ENCODE measurements at regions not wholly inside any gene's neighbourhood (a gene's known extent, or its start where the extent isn't known, plus 50 kb on each side); places are given as distances from the start of the nearest gene placed in this dataset.

GRCh38 chr18:54086863-54087262 lies 137.6 kb downstream of the MBD2 start:
- TF ChIP-seq CTCF (IDR thresholded peaks at IDR 0.05), result no peak
- TF ChIP-seq POLR2AphosphoS5 (IDR thresholded peaks at IDR 0.05), result no peak
- TF ChIP-seq POLR2A (IDR thresholded peaks at IDR 0.05), result no peak

GRCh38 chr18:54086046-54086802 lies 138.2 kb downstream of the MBD2 start:
- no peak overlapping the region for H3K4me3 ChIP-seq
- no peaks in the 10 kb centered on the region for H3K36me3 ChIP-seq
- 70% methylated on average over 8 of the region's 8 CpGs for WGBS
- no peaks in the 10 kb centered on the region for H3K9me3 ChIP-seq
- H3K4me1 ChIP-seq (replicated peaks), result no peaks in the 10 kb centered on the region
- no peak for TF ChIP-seq POLR2AphosphoS5 (IDR thresholded peaks at IDR 0.05)
- TF ChIP-seq CTCF (IDR thresholded peaks at IDR 0.05), result no peak
- no peak for TF ChIP-seq POLR2A (IDR thresholded peaks at IDR 0.05)
- intact Hi-C loops (cut with DNase I), result no loop called here
- no peaks in the 10 kb centered on the region for H3K27me3 ChIP-seq (replicated peaks; ENCODE audit: insufficient read depth)
- no peak overlapping the region for H3K27ac ChIP-seq
- no peak for DNase-seq (ENCODE audit: low spot score)

More at GRCh38 chr18:54086863-54087262, 137.6 kb downstream of the MBD2 start:
- no peak for DNase-seq (ENCODE audit: low spot score)
- Histone ChIP-seq H3K36me3 (no peaks in the 10 kb centered on the region), H3K4me1 (replicated peaks) (no peaks in the 10 kb centered on the region), H3K27ac (no peak overlapping the region), H3K9me3 (no peaks in the 10 kb centered on the region), H3K27me3 (replicated peaks; ENCODE audit: insufficient read depth) (no peaks in the 10 kb centered on the region), H3K4me3 (no peak overlapping the region)
- intact Hi-C loops (cut with DNase I), result no loop called here
- WGBS, result 98% methylated on average over 3 of the region's 3 CpGs

DNA sequence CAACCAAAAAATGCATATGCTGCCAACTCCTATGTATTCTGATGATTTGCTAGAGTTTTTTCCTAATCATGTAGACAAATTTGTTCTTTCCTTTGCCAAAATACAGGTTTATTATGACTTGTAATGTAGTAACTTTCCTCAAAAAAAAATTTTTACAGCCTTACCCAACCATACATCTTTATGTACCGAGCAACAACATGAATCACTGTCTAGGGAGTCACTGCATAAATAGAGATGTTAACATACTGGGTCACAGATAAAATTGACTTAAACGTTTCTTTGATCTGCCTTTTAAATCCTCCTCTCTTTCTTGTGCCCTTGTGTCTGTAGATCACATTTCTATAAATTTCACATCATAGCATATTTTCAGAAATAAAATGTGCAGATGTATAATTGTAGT lies 143.6 kb downstream of the MBD2 start:
- Histone ChIP-seq H3K4me3 (no peak overlapping the region), H3K9me3 (no peaks in the 10 kb centered on the region), H3K27me3 (replicated peaks; ENCODE audit: insufficient read depth) (no peaks in the 10 kb centered on the region), H3K27ac (no peak overlapping the region), H3K4me1 (replicated peaks) (no peaks in the 10 kb centered on the region), H3K36me3 (no peaks in the 10 kb centered on the region)
- intact Hi-C loops (cut with DNase I), result no loop called here
- 35% methylated on average over 2 of the region's 2 CpGs for WGBS
- no peak for TF ChIP-seq CTCF (IDR thresholded peaks at IDR 0.05)
- no peak for DNase-seq (ENCODE audit: low spot score)

DNA sequence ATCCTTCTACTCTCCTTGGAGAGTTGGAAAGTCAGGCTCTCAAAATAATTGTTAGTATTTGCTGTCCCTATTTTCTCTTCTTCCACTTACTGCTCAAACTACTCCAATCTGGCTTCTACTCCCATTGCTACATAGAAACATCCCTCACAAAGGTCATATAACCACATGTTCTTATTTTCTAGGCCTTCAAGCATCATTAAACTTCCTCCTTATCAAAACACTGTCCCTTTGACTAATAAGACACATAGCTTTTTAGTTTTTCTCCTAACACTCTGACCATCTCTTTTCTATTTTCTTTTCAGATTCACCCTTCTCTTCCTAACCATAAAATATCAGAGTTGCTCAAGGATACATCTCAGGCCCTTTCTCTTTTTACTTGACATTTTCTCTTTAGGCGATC lies 148.3 kb downstream of the MBD2 start:
- Histone ChIP-seq H3K4me3 (no peak overlapping the region), H3K36me3 (no peaks in the 10 kb centered on the region), H3K9me3 (no peaks in the 10 kb centered on the region), H3K27me3 (replicated peaks; ENCODE audit: insufficient read depth) (no peaks in the 10 kb centered on the region), H3K27ac (no peak overlapping the region), H3K4me1 (replicated peaks) (no peaks in the 10 kb centered on the region)
- no peak for TF ChIP-seq POLR2AphosphoS5 (IDR thresholded peaks at IDR 0.05)
- no peak for TF ChIP-seq CTCF (IDR thresholded peaks at IDR 0.05)
- TF ChIP-seq POLR2A (IDR thresholded peaks at IDR 0.05), result no peak
- intact Hi-C loops (cut with DNase I), result no loop called here
- WGBS, result 93% methylated on average over 1 of the region's 1 CpG
- no peak for DNase-seq (ENCODE audit: low spot score)

DNA sequence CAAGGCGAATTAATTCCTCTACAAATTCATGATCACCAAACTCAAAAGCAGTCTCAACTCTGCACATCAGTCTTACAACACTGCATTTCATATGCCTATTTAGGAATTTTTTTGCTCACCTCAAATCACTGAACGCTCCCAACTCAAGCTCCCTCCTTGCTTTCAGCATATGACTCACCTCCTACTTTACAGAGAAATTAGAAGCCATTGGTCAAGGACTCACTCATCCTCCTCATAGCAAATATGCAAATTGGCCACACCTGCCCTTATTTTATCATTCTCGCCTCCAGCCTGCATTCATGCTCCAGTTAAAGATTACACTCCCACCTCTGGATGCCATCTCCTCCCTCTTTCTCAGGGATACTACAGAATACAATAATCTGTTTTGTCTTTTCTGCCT lies 148.8 kb downstream of the MBD2 start:
- Histone ChIP-seq H3K4me1 (replicated peaks) (no peaks in the 10 kb centered on the region), H3K27me3 (replicated peaks; ENCODE audit: insufficient read depth) (no peaks in the 10 kb centered on the region), H3K27ac (no peak overlapping the region), H3K4me3 (no peak overlapping the region), H3K9me3 (no peaks in the 10 kb centered on the region), H3K36me3 (no peaks in the 10 kb centered on the region)
- 95% methylated on average over 3 of the region's 3 CpGs for WGBS
- DNase-seq (ENCODE audit: low spot score), result no peak
- intact Hi-C loops (cut with DNase I), result no loop called here
- TF ChIP-seq POLR2AphosphoS5 (IDR thresholded peaks at IDR 0.05), result no peak
- TF ChIP-seq CTCF (IDR thresholded peaks at IDR 0.05), result no peak
- no peak for TF ChIP-seq POLR2A (IDR thresholded peaks at IDR 0.05)

All from prostate gland (tissue), 2 donors.